ENCODE measurements at regions not wholly inside any gene's neighbourhood (a gene's known extent, or its start where the extent isn't known, plus 50 kb on each side); places are given as distances from the start of the nearest gene placed in this dataset.
"Not testable (repeated sequence)": the region's sequence is repeated elsewhere in the genome, so short reads cannot be mapped to it uniquely, and the experiment has no call there.

GRCh38 chr5:119769695-119770693 lies 140.6 kb downstream of the FAM170A start:
- TF ChIP-seq CTCF (conservative IDR thresholded peaks at IDR 0.05), result 0 out of 2 replicates have a peak, but pooled peaks have one; percentile 4
- not testable (repeated sequence) for TF ChIP-seq ZFX (IDR thresholded peaks at IDR 0.05)

All from C4-2B (cell line).